Spleen (tissue), 11 donors: ENCODE measurements at regions not wholly inside any gene's neighbourhood (a gene's known extent, or its start where the extent isn't known, plus 50 kb on each side); places are given as distances from the start of the nearest gene placed in this dataset.

Experiments
- DNase-seq: peaks from one replicate; pipeline ENCODE4 v3.0.0-alpha.2; 2020
- H3K27ac ChIP-seq, 8 donors: fragments of 200-600 bp; sonication (generic) in 7 of 8; 1 replicate in 4 of 8; 2 replicates in 4 of 8; pipeline versions ENCODE4 v1.5.0 to v1.8.0; 2016 to 2021; ENCODE audit warnings: inconsistent platforms in 4 of 8, mild to moderate bottlenecking in 4 of 8, moderate library complexity in 1 of 8
- H3K27me3 ChIP-seq, 7 donors: fragments of 200-600 bp; sonication (generic) in 6 of 7; replicated peaks in 1 of 7; 1 replicate in 4 of 7; 2 replicates in 3 of 7; pipeline versions ENCODE4 v1.5.0 to v1.8.0; 2016 to 2021; ENCODE audit warnings: inconsistent platforms in 3 of 7, mild to moderate bottlenecking in 1 of 7
- H3K36me3 ChIP-seq, 6 donors: fragments of 200-600 bp; sonication (generic) in 5 of 6; 1 replicate in 4 of 6; 2 replicates in 2 of 6; pipeline versions ENCODE4 v1.5.0 to v1.8.0; 2016 to 2021; ENCODE audit warnings: inconsistent platforms in 2 of 6
- H3K4me1 ChIP-seq, 6 donors: fragments of 200-600 bp; sonication (generic) in 5 of 6; 1 replicate in 3 of 6; 2 replicates in 3 of 6; pipeline versions ENCODE4 v1.5.0 to v1.8.0; 2016 to 2021; ENCODE audit warnings: inconsistent platforms in 3 of 6
- H3K4me3 ChIP-seq, 8 donors: fragments of 200-600 bp; sonication (generic) in 7 of 8; 1 replicate in 4 of 8; 2 replicates in 4 of 8; pipeline versions ENCODE4 v1.5.0 to v1.8.0; 2016 to 2021; ENCODE audit warnings: inconsistent platforms in 4 of 8, mild to moderate bottlenecking in 4 of 8, moderate library complexity in 2 of 8
- H3K9me3 ChIP-seq, 8 donors: fragments of 200-600 bp; sonication (generic) in 7 of 8; 1 replicate in 4 of 8; 2 replicates in 4 of 8; pipeline versions ENCODE4 v1.5.0 to v1.8.0; 2016 to 2021; ENCODE audit warnings: inconsistent platforms in 4 of 8
- POLR2A ChIP-seq, 3 donors: fragments of 450-650 bp; IDR thresholded peaks; one replicate each; pipeline ENCODE4 v1.5.1; 2017; ENCODE audit warnings: antibody characterized with exemption in 3 of 3, mild to moderate bottlenecking in 1 of 3
- POLR2AphosphoS5 ChIP-seq, 3 donors: sonication (generic); formaldehyde crosslinking; IDR thresholded peaks; one replicate each; pipeline ENCODE4 v1.5.1; 2017; ENCODE audit warnings: antibody characterized with exemption in 3 of 3
- WGBS, 5 donors: extraction: QIAGEN DNeasy Blood & Tissue Kit in 3 of 5; methylation state at CpG; one replicate each; pipeline versions ENCODE4 v1.1.5 to v1.1.7; 2013 to 2018; 5-methylcytosine and 5-hydroxymethylcytosine counted together
- intact Hi-C: fragments of 100-400 bp; cut with DNase I; formaldehyde crosslinking; loops from one replicate; pipeline ENCODE4 v1.15.0; 2023; ENCODE audit warnings: low total_unique reads
- TF ChIP-seq, protein P1 (sequence below), 11 experiments: fragments of 200-600 bp in 7 of 11; fragments of 450-650 bp in 4 of 11; sonication (generic) in 4 of 11; IDR thresholded peaks in 8 of 11; conservative IDR thresholded peaks in 3 of 11; 1 replicate in 7 of 11; 2 replicates in 4 of 11; pipeline versions ENCODE4 v1.4.0 to v1.8.0; 2016 to 2021; ENCODE audit warnings: antibody characterized with exemption in 11 of 11, inconsistent platforms in 4 of 11, mild to moderate bottlenecking in 1 of 11
- donor health status: healthy with polysubstance abuse.
- donor health status: DM: no; HTN: no; CAD: no; lungs with moderate emphysema.
- donor health status: DM: no; HTN: no; CAD: no.
- donor health status: Bipolar disorder and iron deficiency.
- donor health status: healthy.
- donor health status: DM: no; HTN: no; CAD: no.
- donor health status: DM: yes; HTN: yes; CAD: no.

DNA sequence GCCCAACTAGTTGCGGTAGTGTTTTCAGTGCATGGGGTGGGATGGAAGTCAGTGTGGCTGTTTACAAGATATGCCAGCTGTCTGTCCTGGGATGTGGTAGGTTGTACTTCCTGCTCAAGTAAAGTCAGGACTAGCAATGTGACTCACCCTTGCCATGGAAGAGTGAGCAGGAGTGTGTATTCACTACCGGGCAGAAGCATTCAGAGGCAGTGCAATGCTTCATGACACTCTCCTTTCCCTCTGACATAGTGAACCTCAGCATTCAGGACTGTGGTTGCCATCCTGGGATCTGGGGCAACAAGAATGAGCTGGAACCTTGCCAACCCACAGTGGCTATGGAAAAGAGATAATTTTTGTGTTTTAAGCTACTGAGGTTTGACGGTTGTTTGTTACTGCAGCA lies 68.9 kb downstream of the BOD1 start:
- TF ChIP-seq POLR2A (IDR thresholded peaks at IDR 0.05) (no peak), POLR2AphosphoS5 (IDR thresholded peaks at IDR 0.05) (no peak)
- TF ChIP-seq, protein P1, sequence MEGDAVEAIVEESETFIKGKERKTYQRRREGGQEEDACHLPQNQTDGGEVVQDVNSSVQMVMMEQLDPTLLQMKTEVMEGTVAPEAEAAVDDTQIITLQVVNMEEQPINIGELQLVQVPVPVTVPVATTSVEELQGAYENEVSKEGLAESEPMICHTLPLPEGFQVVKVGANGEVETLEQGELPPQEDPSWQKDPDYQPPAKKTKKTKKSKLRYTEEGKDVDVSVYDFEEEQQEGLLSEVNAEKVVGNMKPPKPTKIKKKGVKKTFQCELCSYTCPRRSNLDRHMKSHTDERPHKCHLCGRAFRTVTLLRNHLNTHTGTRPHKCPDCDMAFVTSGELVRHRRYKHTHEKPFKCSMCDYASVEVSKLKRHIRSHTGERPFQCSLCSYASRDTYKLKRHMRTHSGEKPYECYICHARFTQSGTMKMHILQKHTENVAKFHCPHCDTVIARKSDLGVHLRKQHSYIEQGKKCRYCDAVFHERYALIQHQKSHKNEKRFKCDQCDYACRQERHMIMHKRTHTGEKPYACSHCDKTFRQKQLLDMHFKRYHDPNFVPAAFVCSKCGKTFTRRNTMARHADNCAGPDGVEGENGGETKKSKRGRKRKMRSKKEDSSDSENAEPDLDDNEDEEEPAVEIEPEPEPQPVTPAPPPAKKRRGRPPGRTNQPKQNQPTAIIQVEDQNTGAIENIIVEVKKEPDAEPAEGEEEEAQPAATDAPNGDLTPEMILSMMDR (IDR thresholded peaks at IDR 0.05 in 8 of 11, conservative IDR thresholded peaks at IDR 0.05 in 3 of 11), result no peak
- Histone ChIP-seq H3K27me3 (peaks cover 0 to 29% (median 0%) of the 10 kb centered on the region in 7 donors), H3K4me1 (no peaks in the 10 kb centered on the region), H3K9me3 (no peaks in the 10 kb centered on the region), H3K36me3 (no peaks in the 10 kb centered on the region), H3K4me3 (no peak overlapping the region), H3K27ac (no peak overlapping the region)
- intact Hi-C loops, result no loop called here
- no peak for DNase-seq
- 70 to 88% (median 81%) methylated on average over 3 of the region's 3 CpGs for WGBS, 5 donors

DNA sequence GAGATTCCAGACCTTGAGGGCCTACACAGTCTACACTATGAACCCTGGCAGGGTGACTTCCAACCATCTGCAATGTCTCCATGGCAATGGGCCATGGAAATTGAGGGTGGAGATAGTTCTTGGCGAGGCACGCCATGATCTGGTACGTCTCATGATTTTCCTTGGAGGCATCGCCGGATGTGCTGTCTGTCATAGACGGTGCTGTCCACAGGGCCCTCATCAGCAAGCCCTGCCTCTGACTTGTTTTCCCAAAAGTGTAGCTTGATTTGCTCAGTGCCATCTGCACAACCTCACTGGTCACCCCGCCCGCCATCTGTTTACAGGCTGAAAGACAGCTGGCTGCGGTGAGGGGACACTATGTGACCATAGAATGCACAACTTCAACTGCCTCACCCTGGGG lies 73.5 kb downstream of the BOD1 start:
- no peaks in the 10 kb centered on the region for H3K9me3 ChIP-seq
- 92 to 98% (median 95%) methylated on average over 9 of the region's 9 CpGs for WGBS, 5 donors
- TF ChIP-seq POLR2AphosphoS5 (IDR thresholded peaks at IDR 0.05), result no peak
- TF ChIP-seq POLR2A (IDR thresholded peaks at IDR 0.05), result no peak
- TF ChIP-seq, protein P1 (IDR thresholded peaks at IDR 0.05 in 8 of 11, conservative IDR thresholded peaks at IDR 0.05 in 3 of 11), result no peak
- no peak for DNase-seq
- H3K36me3 ChIP-seq, result no peaks in the 10 kb centered on the region
- H3K27me3 ChIP-seq, result peaks cover 0 to 26% (median 0%) of the 10 kb centered on the region in 7 donors
- intact Hi-C loops, result no loop called here
- no peaks in the 10 kb centered on the region for H3K4me1 ChIP-seq
- H3K4me3 ChIP-seq, result no peak overlapping the region
- H3K27ac ChIP-seq, result no peak overlapping the region

DNA sequence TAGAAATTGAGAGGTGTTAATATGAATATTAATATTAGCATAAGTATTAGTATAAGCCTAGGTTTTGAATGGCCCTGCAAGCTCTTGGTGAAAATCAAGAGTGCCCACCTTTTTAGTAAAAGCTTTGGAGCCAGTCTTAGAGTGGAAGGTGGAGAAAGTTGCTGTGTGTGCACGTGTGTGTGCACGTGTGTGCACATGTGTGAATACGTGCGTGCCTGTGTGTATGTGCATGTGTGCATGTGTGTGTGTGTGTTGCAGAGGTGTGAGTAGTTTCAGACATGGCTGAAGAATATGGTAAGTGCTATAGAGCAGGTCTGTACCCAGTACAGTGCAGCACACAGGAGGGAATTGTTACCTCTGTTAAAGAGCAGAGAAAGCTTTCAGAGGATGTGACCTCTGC lies 74.3 kb downstream of the BOD1 start:
- WGBS, 5 donors, result 75 to 97% (median 89%) methylated on average over 4 of the region's 4 CpGs
- Histone ChIP-seq H3K9me3 (no peaks in the 10 kb centered on the region), H3K36me3 (no peaks in the 10 kb centered on the region), H3K4me3 (no peak overlapping the region), H3K4me1 (no peaks in the 10 kb centered on the region), H3K27ac (no peak overlapping the region), H3K27me3 (peaks cover 0 to 25% (median 0%) of the 10 kb centered on the region in 7 donors)
- TF ChIP-seq POLR2A (IDR thresholded peaks at IDR 0.05), result no peak
- no peak for TF ChIP-seq POLR2AphosphoS5 (IDR thresholded peaks at IDR 0.05)
- TF ChIP-seq, protein P1 (IDR thresholded peaks at IDR 0.05 in 8 of 11, conservative IDR thresholded peaks at IDR 0.05 in 3 of 11), result no peak
- no peak for DNase-seq
- intact Hi-C loops, result no loop called here

DNA sequence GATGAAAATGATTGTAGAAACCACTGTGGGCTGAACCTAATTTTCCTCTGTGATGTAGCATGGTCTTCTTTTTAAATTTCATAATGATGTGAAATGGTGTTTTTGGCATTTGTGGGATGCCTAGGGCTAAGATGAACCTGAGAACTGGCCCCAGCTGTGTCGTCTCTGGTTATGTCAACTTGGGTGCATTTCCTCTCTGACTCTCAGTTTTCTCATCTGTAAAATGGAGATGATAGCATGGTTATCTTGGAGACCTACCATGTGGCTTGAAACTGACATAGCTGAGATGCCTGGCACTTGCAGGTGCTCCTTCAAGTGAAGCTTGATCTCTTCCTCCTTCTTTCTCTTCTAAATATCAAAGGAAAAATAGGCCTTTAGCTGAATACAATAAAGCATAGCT lies 77.8 kb downstream of the BOD1 start:
- Histone ChIP-seq H3K36me3 (no peaks in the 10 kb centered on the region), H3K27me3 (peaks cover 0 to 20% (median 0%) of the 10 kb centered on the region in 7 donors), H3K9me3 (no peaks in the 10 kb centered on the region), H3K4me3 (no peak overlapping the region), H3K27ac (no peak overlapping the region), H3K4me1 (no peaks in the 10 kb centered on the region)
- no peak for DNase-seq
- TF ChIP-seq POLR2AphosphoS5 (IDR thresholded peaks at IDR 0.05) (no peak), POLR2A (IDR thresholded peaks at IDR 0.05) (no peak)
- TF ChIP-seq, protein P1 (IDR thresholded peaks at IDR 0.05 in 8 of 11, conservative IDR thresholded peaks at IDR 0.05 in 3 of 11), result no peak
- 50 to 87% (median 65%) methylated on average over 1 of the region's 1 CpG for WGBS, 5 donors
- intact Hi-C loops, result no loop called here
